ENCODE measurements at regions not wholly inside any gene's neighbourhood (a gene's known extent, or its start where the extent isn't known, plus 50 kb on each side); places are given as distances from the start of the nearest gene placed in this dataset.

DNA sequence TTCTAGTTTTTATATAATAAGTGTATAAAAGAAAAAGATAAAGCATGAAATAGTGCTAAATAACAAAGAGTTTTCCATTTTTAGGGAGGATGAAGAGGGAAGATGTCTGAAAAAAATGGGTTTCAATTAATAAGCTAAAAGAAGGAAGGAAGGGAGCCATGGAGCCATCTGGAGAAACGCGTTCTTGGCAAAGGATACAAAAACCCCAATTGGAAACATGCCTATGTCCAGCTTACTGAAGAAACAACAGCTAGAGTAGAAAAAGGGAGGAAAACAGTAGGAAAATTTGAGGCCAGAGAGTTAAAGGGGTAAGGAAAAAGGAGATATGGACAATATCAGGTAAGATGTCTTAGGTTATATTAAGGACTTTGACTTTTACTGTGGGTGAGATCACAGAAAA is 416.2 kb upstream of the GHITM start:
- no peaks in the 10 kb centered on the region for H3K27me3 ChIP-seq (ENCODE audit: control insufficient read depth in 1 of 2, insufficient read depth in 2 of 2, low read length in 1 of 2)
- H3K27ac ChIP-seq (ENCODE audit: low read depth in 1 of 2, low read length in 2 of 2), result no peak overlapping the region
- H3K4me3 ChIP-seq (ENCODE audit: low read length in 2 of 2), result no peak overlapping the region
- DNase-seq (no peak), ATAC-seq (ENCODE audit: low FRiP score) (no peak)
- H3K36me3 ChIP-seq (ENCODE audit: control insufficient read depth in 1 of 2, insufficient read depth in 2 of 2, low read length in 1 of 2), result no peaks in the 10 kb centered on the region
- H3K9me3 ChIP-seq (ENCODE audit: control insufficient read depth, low read length), result no peaks in the 10 kb centered on the region
- intact Hi-C loops (cut with DNase I), result no loop called here
- no peaks in the 10 kb centered on the region for H3K4me1 ChIP-seq (ENCODE audit: control insufficient read depth in 1 of 2, insufficient read depth in 2 of 2, low read length in 2 of 2)
- WGBS, 2 donors, result 31 to 43% methylated on average over 2 of the region's 2 CpGs

DNA sequence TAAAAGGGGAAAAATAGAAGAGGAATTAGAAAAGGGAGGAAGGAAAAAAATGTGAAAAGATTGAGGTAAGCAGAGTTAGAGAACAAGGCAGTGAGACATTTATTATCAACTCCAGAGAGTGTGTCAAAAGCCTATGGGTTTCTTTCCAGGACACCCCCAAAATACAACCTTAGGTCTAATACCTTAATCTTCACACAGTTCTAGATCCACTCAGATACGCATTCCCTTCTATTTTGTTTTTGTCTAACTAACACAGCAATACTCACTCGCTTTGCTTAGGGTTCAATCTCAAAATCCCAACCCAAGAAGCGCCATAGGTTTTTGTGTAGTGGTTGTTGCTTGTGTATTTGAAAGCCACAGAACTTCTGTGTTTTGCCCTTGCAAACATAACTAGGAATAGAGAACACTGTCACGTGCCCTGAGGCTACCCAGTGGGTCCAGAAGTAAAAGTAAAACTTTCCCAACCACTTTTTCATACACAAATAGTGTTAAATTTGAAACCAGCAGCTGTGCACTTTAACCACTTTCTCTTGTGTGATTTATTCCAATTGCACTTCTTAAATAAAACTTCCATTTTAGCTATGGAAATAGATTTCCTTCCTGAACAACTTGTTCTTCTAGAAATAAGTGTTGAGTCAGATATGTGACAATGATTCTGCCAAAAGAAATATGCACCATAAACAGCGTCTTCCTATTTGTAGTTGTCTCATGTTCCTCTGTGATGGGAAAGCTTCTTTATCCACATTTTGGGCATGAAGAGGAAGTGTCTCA is 414.7 kb upstream of the GHITM start:
- H3K27me3 ChIP-seq (ENCODE audit: control insufficient read depth in 1 of 2, insufficient read depth in 2 of 2, low read length in 1 of 2), result no peaks in the 10 kb centered on the region
- no peaks in the 10 kb centered on the region for H3K36me3 ChIP-seq (ENCODE audit: control insufficient read depth in 1 of 2, insufficient read depth in 2 of 2, low read length in 1 of 2)
- H3K9me3 ChIP-seq (ENCODE audit: control insufficient read depth, low read length), result no peaks in the 10 kb centered on the region
- intact Hi-C loops (cut with DNase I), result no loop called here
- DNase-seq (no peak), ATAC-seq (ENCODE audit: low FRiP score) (no peak)
- WGBS, 2 donors, result 64 to 71% methylated on average over 5 of the region's 5 CpGs
- H3K4me3 ChIP-seq (ENCODE audit: low read length in 2 of 2), result no peak overlapping the region
- no peaks in the 10 kb centered on the region for H3K4me1 ChIP-seq (ENCODE audit: control insufficient read depth in 1 of 2, insufficient read depth in 2 of 2, low read length in 2 of 2)
- no peak overlapping the region for H3K27ac ChIP-seq (ENCODE audit: low read depth in 1 of 2, low read length in 2 of 2)

DNA sequence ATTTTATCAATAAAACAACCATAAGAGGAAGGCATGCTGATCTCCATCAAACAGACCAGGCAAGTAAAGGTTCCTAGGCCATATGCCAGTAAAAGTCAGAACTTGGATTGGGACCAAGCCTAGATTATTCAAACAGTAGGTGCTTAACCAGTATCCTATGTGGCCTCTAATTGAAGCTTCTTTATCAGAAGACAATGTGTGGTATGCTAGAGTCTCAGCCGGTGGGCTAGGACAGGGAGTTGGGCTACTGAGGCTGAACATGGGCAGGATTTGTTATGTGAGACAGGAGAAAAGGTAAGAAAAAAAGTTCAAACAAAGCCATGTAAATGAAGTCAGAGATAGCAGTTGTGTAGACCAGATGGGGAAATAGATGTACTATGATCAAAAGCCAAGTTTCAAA is 413.7 kb upstream of the GHITM start:
- Histone ChIP-seq H3K36me3 (ENCODE audit: control insufficient read depth in 1 of 2, insufficient read depth in 2 of 2, low read length in 1 of 2) (no peaks in the 10 kb centered on the region), H3K27me3 (ENCODE audit: control insufficient read depth in 1 of 2, insufficient read depth in 2 of 2, low read length in 1 of 2) (no peaks in the 10 kb centered on the region), H3K9me3 (ENCODE audit: control insufficient read depth, low read length) (no peaks in the 10 kb centered on the region), H3K27ac (ENCODE audit: low read depth in 1 of 2, low read length in 2 of 2) (no peak overlapping the region), H3K4me1 (ENCODE audit: control insufficient read depth in 1 of 2, insufficient read depth in 2 of 2, low read length in 2 of 2) (no peaks in the 10 kb centered on the region), H3K4me3 (ENCODE audit: low read length in 2 of 2) (no peak overlapping the region)
- intact Hi-C loops (cut with DNase I), result no loop called here
- no peak for ATAC-seq (ENCODE audit: low FRiP score)
- no peak for DNase-seq
- WGBS, 2 donors, result 85 to 89% methylated on average over 1 of the region's 1 CpG

DNA sequence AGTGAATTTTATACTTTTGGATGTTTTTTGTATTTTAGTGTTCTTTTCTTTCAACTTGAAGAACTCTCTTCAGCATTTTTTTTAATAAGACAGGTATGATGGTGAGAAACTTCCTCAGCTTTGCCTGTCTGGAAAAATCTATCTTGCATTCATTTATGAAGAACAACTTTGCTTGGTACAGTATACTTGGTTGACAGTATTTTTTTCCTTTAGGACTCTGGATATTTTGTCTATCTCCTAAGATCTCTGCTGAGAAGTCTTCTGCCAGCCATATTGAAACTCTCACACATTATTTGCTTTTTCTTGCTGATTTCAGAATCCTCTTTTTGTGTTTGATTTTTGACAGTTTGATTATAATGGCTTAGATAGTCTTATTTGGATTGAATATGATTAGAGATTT is 405.0 kb upstream of the GHITM start:
- Histone ChIP-seq H3K9me3 (ENCODE audit: control insufficient read depth, low read length) (peaks cover 2% of the 10 kb centered on the region), H3K27me3 (ENCODE audit: control insufficient read depth in 1 of 2, insufficient read depth in 2 of 2, low read length in 1 of 2) (no peaks in the 10 kb centered on the region), H3K4me3 (ENCODE audit: low read length in 2 of 2) (no peak overlapping the region), H3K36me3 (ENCODE audit: control insufficient read depth in 1 of 2, insufficient read depth in 2 of 2, low read length in 1 of 2) (no peaks in the 10 kb centered on the region), H3K27ac (ENCODE audit: low read depth in 1 of 2, low read length in 2 of 2) (no peak overlapping the region), H3K4me1 (ENCODE audit: control insufficient read depth in 1 of 2, insufficient read depth in 2 of 2, low read length in 2 of 2) (no peaks in the 10 kb centered on the region)
- intact Hi-C loops (cut with DNase I), result no loop called here
- no peak for DNase-seq
- ATAC-seq (ENCODE audit: low FRiP score), result no peak

DNA sequence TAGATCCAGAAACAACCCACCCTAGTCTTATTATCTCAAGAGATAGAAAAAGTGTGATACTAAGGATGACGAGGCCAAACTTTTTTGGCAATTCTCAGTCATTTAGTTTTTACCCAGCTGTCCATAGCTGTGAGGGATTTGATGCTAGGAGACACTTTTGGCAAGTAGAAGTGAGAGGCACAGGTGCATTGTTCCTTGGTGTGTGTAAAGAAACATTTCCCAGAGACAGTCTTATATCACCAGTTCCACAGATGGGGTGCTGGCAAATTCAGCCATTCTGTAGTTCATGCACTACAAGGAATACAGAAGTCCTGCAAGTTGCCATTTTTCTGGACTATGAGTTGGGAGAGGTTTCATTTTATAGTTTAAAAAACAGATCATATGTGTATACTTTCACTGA is 403.3 kb upstream of the GHITM start:
- no peak for ATAC-seq (ENCODE audit: low FRiP score)
- 39 to 66% methylated on average over 1 of the region's 1 CpG for WGBS, 2 donors
- Histone ChIP-seq H3K27me3 (ENCODE audit: control insufficient read depth in 1 of 2, insufficient read depth in 2 of 2, low read length in 1 of 2) (no peaks in the 10 kb centered on the region), H3K27ac (ENCODE audit: low read depth in 1 of 2, low read length in 2 of 2) (no peak overlapping the region), H3K36me3 (ENCODE audit: control insufficient read depth in 1 of 2, insufficient read depth in 2 of 2, low read length in 1 of 2) (no peaks in the 10 kb centered on the region), H3K9me3 (ENCODE audit: control insufficient read depth, low read length) (peaks cover 2% of the 10 kb centered on the region), H3K4me1 (ENCODE audit: control insufficient read depth in 1 of 2, insufficient read depth in 2 of 2, low read length in 2 of 2) (no peaks in the 10 kb centered on the region), H3K4me3 (ENCODE audit: low read length in 2 of 2) (no peak overlapping the region)
- intact Hi-C loops (cut with DNase I), result no loop called here
- DNase-seq, result no peak

DNA sequence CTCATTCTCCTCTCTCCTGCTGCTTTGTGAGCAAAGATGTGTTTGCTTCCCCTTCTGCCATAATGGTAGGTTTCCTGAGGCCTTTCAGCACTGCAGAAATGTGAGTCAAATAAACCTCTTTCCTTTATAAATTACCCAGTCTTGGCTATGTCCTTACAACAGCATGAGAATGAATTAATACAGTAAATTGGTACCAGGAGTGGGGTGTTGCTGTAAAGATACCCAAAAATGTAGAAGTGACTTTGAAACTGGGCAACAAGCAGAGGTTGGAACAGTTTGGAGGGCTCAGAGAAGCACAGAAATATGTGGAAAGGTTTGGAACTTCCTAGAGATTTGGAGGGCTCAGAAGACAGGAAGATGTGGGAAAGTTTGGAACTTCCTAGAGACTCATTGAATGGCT is 388.7 kb upstream of the GHITM start:
- ATAC-seq (ENCODE audit: low FRiP score) (no peak), DNase-seq (no peak)
- peaks cover 0 to 2% of the 10 kb centered on the region in 2 donors for H3K27me3 ChIP-seq (ENCODE audit: control insufficient read depth in 1 of 2, insufficient read depth in 2 of 2, low read length in 1 of 2)
- no peaks in the 10 kb centered on the region for H3K4me1 ChIP-seq (ENCODE audit: control insufficient read depth in 1 of 2, insufficient read depth in 2 of 2, low read length in 2 of 2)
- intact Hi-C loops (cut with DNase I), result no loop called here
- H3K36me3 ChIP-seq (ENCODE audit: control insufficient read depth in 1 of 2, insufficient read depth in 2 of 2, low read length in 1 of 2), result no peaks in the 10 kb centered on the region
- peaks cover 20% of the 10 kb centered on the region for H3K9me3 ChIP-seq (ENCODE audit: control insufficient read depth, low read length)
- no peak overlapping the region for H3K27ac ChIP-seq (ENCODE audit: low read depth in 1 of 2, low read length in 2 of 2)
- no peak overlapping the region for H3K4me3 ChIP-seq (ENCODE audit: low read length in 2 of 2)

DNA sequence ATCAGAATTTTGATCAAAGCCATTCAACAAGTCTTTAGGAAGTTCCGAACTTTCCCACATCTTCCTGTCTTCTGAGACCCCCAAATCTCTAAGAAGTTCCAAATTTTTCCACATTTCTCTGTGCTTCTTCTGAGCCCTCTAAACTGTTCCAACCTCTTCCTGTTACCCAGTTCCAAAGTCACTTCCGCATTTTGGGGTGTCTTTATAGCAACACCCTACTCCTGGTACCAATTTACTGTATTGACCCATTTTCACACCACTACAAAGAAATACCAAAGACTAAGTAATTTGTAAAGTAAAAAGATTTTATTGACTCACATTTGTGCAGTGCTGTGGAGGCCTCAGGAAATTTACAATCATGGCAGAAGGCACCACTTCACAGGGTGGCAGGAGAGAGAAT is 385.8 kb upstream of the GHITM start:
- intact Hi-C loops (cut with DNase I), result no loop called here
- DNase-seq (no peak), ATAC-seq (ENCODE audit: low FRiP score) (no peak)
- Histone ChIP-seq H3K4me1 (ENCODE audit: control insufficient read depth in 1 of 2, insufficient read depth in 2 of 2, low read length in 2 of 2) (no peaks in the 10 kb centered on the region), H3K27me3 (ENCODE audit: control insufficient read depth in 1 of 2, insufficient read depth in 2 of 2, low read length in 1 of 2) (peaks cover 0 to 2% of the 10 kb centered on the region in 2 donors), H3K27ac (ENCODE audit: low read depth in 1 of 2, low read length in 2 of 2) (no peak overlapping the region), H3K36me3 (ENCODE audit: control insufficient read depth in 1 of 2, insufficient read depth in 2 of 2, low read length in 1 of 2) (no peaks in the 10 kb centered on the region), H3K4me3 (ENCODE audit: low read length in 2 of 2) (no peak overlapping the region), H3K9me3 (ENCODE audit: control insufficient read depth, low read length) (peaks cover 18% of the 10 kb centered on the region)
- WGBS, 2 donors, result 96 to 100% methylated on average over 2 of the region's 2 CpGs

DNA sequence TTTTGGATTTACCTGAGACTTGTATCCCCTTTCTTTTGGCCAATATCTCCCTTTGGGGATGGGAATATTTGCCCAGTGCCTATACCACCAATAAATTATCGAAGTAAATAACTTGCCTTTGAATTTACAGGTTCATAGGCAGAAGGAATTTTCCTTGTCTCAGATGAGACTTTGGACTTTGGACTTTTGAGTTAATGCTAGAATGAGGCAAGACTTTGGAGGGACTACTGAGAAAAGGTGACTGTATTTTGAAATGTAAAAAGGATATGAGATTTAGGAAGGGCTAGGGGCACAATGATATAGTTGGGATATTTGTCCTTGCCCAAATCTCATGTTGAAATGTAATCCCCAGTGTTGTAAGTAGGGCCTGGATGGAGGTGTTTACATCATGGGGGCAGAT is 384.5 kb upstream of the GHITM start:
- peaks cover 0 to 3% of the 10 kb centered on the region in 2 donors for H3K27me3 ChIP-seq (ENCODE audit: control insufficient read depth in 1 of 2, insufficient read depth in 2 of 2, low read length in 1 of 2)
- no peaks in the 10 kb centered on the region for H3K4me1 ChIP-seq (ENCODE audit: control insufficient read depth in 1 of 2, insufficient read depth in 2 of 2, low read length in 2 of 2)
- WGBS, 2 donors, result 74 to 78% methylated on average over 1 of the region's 1 CpG
- H3K9me3 ChIP-seq (ENCODE audit: control insufficient read depth, low read length), result peaks cover 14% of the 10 kb centered on the region
- ATAC-seq (ENCODE audit: low FRiP score), result no peak
- H3K4me3 ChIP-seq (ENCODE audit: low read length in 2 of 2), result no peak overlapping the region
- DNase-seq, result no peak
- H3K36me3 ChIP-seq (ENCODE audit: control insufficient read depth in 1 of 2, insufficient read depth in 2 of 2, low read length in 1 of 2), result no peaks in the 10 kb centered on the region
- no peak overlapping the region for H3K27ac ChIP-seq (ENCODE audit: low read depth in 1 of 2, low read length in 2 of 2)
- intact Hi-C loops (cut with DNase I), result no loop called here

DNA sequence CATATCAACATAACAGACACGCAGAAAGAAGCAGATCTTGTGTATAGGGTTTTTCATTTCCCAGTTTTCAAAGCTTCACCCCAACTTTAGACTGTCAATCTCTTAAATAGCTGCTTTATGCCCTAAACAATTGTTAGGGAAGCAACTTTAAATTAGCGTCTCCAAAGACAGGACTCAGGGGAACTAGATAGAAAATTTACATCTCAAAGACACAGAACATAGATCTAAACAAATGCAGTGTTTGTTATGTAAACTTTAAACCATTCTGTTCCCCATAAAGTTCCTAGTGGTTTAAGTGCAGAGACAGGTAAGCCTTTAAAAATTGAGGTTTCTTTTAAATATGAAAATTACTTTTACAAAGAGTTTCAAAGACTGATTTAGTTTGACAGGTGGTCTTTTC is 379.2 kb upstream of the GHITM start:
- no peak for DNase-seq
- Histone ChIP-seq H3K4me3 (ENCODE audit: low read length in 2 of 2) (no peak overlapping the region), H3K36me3 (ENCODE audit: control insufficient read depth in 1 of 2, insufficient read depth in 2 of 2, low read length in 1 of 2) (no peaks in the 10 kb centered on the region), H3K9me3 (ENCODE audit: control insufficient read depth, low read length) (no peaks in the 10 kb centered on the region), H3K27me3 (ENCODE audit: control insufficient read depth in 1 of 2, insufficient read depth in 2 of 2, low read length in 1 of 2) (peaks cover 0 to 1% of the 10 kb centered on the region in 2 donors), H3K27ac (ENCODE audit: low read depth in 1 of 2, low read length in 2 of 2) (no peak overlapping the region), H3K4me1 (ENCODE audit: control insufficient read depth in 1 of 2, insufficient read depth in 2 of 2, low read length in 2 of 2) (no peaks in the 10 kb centered on the region)
- intact Hi-C loops (cut with DNase I), result no loop called here
- no peak for ATAC-seq (ENCODE audit: low FRiP score)
- WGBS, 2 donors, result 58 to 61% methylated on average over 2 of the region's 2 CpGs

All from aorta (tissue), 5 donors.